HEK293 (cell line): ENCODE measurements at regions not wholly inside any gene's neighbourhood (a gene's known extent, or its start where the extent isn't known, plus 50 kb on each side); places are given as distances from the start of the nearest gene placed in this dataset.
"Not testable (repeated sequence)": the region's sequence is repeated elsewhere in the genome, so short reads cannot be mapped to it uniquely, and the experiment has no call there.

Source experiments
- WT1 ChIP-seq: fragments of 450-650 bp; formaldehyde crosslinking; IDR thresholded peaks from 2 replicates; pipeline ENCODE4 v1.5.1; 2016; ENCODE audit warnings: missing biosample characterization, missing genetic modification characterization
- YY1 ChIP-seq: fragments of 450-650 bp; formaldehyde crosslinking; IDR thresholded peaks from 2 replicates; pipeline ENCODE4 v1.5.1; 2018; ENCODE audit warnings: missing biosample characterization, missing genetic modification characterization
- ZBTB7A ChIP-seq: fragments of 450-650 bp; formaldehyde crosslinking; IDR thresholded peaks from 2 replicates; pipeline ENCODE4 v1.5.1; 2016; ENCODE audit warnings: low read depth, missing biosample characterization, missing genetic modification characterization
- ZEB2 ChIP-seq: fragments of 450-650 bp; formaldehyde crosslinking; IDR thresholded peaks from 2 replicates; pipeline ENCODE4 v1.5.1; 2016; ENCODE audit warnings: missing biosample characterization, missing genetic modification characterization
- TF ChIP-seq, protein P1 (sequence below): fragments of 450-650 bp; formaldehyde crosslinking; IDR thresholded peaks from 2 replicates; pipeline ENCODE4 v1.5.1; 2016; ENCODE audit warnings: missing biosample characterization, missing genetic modification characterization
- TF ChIP-seq, protein P2 (sequence below): fragments of 450-650 bp; formaldehyde crosslinking; IDR thresholded peaks from 2 replicates; pipeline ENCODE4 v1.5.1; 2016; ENCODE audit warnings: missing biosample characterization, missing genetic modification characterization

DNA sequence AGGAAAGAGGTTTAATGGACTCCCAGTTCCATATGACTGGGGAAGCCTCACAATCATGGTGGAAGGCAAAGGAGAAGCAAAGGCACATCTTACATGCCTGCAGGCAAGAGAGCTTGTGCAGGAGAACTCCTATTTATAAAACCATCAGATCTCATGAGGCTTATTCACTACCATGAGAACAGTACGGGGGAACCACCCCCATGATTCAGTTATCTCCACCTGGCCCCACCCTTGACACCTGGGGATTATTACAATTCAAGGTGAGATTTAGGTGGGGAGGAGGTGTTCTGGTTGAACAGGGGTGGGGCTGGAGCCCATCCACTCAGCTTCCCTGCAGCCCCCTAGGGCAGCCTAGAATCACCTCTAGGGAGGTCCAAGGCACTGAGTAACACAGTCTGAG lies 128.9 kb upstream of the KLF3 start:
- TF ChIP-seq, protein P1, sequence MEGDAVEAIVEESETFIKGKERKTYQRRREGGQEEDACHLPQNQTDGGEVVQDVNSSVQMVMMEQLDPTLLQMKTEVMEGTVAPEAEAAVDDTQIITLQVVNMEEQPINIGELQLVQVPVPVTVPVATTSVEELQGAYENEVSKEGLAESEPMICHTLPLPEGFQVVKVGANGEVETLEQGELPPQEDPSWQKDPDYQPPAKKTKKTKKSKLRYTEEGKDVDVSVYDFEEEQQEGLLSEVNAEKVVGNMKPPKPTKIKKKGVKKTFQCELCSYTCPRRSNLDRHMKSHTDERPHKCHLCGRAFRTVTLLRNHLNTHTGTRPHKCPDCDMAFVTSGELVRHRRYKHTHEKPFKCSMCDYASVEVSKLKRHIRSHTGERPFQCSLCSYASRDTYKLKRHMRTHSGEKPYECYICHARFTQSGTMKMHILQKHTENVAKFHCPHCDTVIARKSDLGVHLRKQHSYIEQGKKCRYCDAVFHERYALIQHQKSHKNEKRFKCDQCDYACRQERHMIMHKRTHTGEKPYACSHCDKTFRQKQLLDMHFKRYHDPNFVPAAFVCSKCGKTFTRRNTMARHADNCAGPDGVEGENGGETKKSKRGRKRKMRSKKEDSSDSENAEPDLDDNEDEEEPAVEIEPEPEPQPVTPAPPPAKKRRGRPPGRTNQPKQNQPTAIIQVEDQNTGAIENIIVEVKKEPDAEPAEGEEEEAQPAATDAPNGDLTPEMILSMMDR (tag by site-specific recombination) = not testable (repeated sequence)
- TF ChIP-seq YY1, ZBTB7A, WT1, ZEB2 (tag by site-specific recombination): not testable (repeated sequence)
- TF ChIP-seq, protein P2, sequence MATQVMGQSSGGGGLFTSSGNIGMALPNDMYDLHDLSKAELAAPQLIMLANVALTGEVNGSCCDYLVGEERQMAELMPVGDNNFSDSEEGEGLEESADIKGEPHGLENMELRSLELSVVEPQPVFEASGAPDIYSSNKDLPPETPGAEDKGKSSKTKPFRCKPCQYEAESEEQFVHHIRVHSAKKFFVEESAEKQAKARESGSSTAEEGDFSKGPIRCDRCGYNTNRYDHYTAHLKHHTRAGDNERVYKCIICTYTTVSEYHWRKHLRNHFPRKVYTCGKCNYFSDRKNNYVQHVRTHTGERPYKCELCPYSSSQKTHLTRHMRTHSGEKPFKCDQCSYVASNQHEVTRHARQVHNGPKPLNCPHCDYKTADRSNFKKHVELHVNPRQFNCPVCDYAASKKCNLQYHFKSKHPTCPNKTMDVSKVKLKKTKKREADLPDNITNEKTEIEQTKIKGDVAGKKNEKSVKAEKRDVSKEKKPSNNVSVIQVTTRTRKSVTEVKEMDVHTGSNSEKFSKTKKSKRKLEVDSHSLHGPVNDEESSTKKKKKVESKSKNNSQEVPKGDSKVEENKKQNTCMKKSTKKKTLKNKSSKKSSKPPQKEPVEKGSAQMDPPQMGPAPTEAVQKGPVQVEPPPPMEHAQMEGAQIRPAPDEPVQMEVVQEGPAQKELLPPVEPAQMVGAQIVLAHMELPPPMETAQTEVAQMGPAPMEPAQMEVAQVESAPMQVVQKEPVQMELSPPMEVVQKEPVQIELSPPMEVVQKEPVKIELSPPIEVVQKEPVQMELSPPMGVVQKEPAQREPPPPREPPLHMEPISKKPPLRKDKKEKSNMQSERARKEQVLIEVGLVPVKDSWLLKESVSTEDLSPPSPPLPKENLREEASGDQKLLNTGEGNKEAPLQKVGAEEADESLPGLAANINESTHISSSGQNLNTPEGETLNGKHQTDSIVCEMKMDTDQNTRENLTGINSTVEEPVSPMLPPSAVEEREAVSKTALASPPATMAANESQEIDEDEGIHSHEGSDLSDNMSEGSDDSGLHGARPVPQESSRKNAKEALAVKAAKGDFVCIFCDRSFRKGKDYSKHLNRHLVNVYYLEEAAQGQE (tag by site-specific recombination) = not testable (repeated sequence)
